AG09309 (cell line): ENCODE measurements at regions not wholly inside any gene's neighbourhood (a gene's known extent, or its start where the extent isn't known, plus 50 kb on each side); places are given as distances from the start of the nearest gene placed in this dataset.

Experiments used
- DNase-seq: peaks from one replicate; pipeline ENCODE4 v3.0.0-alpha.2; 2010; ENCODE audit warnings: low read depth
- H3K4me3 ChIP-seq: 2 replicates; pipeline ENCODE4 v1.5.1; 2011; ENCODE audit warnings: mild to moderate bottlenecking, low read depth, low read length, moderate library complexity; ENCODE audit not compliant: control insufficient read depth
- CTCF ChIP-seq: IDR thresholded peaks from 2 replicates; pipeline ENCODE4 v1.5.1; 2011; ENCODE audit warnings: mild to moderate bottlenecking, low read depth, low read length, inconsistent platforms; ENCODE audit not compliant: insufficient read depth, control insufficient read depth; ENCODE audit errors: missing control alignments

DNA sequence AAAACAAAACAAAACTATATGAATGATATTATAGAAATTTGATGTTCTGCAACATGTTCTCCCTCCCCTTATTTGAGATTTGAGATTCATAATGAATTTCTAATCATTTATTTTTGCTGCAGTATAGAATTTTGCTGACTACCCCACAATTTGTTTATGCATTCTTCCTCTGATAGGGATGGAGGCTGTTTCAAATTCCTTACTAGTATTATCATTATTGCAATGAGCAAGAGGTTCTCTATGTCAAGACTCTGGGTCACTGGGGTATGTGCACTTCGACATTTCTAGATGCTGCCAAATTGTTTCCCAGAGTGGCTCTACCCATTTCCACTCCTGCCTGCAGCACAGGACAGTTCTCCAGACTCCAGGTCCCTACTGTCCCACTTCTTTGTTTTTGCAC, 54.9 kb upstream of the DAB2IP start:
- TF ChIP-seq CTCF, result no peak
- DNase-seq, result no peak
- H3K4me3 ChIP-seq, result no peak overlapping the region

DNA sequence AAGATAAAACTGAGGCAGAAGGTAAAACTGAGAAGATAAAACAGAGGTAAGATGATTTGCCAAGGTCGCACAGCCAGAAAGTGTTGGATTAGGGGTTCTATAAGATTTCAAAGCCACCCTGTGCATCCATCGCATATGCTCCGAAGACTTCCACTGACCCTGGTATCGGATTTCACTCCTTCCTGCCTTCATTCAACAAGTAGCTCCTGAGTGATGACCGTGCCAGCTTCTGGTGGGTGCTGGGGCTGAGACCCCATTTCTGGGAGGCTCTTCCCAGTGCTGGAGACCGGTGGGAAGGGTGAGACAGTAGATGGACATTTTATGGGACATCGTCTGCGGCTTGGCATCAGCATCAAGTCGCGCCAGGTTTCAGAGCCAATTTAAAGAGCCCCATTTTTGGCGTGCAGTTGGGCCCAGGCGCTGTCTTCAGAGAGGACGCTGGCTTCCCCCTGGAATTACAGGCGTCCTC, 53.7 kb upstream of the DAB2IP start:
- H3K4me3 ChIP-seq, result no peak overlapping the region
- TF ChIP-seq CTCF, result no peak
- no peak for DNase-seq

DNA sequence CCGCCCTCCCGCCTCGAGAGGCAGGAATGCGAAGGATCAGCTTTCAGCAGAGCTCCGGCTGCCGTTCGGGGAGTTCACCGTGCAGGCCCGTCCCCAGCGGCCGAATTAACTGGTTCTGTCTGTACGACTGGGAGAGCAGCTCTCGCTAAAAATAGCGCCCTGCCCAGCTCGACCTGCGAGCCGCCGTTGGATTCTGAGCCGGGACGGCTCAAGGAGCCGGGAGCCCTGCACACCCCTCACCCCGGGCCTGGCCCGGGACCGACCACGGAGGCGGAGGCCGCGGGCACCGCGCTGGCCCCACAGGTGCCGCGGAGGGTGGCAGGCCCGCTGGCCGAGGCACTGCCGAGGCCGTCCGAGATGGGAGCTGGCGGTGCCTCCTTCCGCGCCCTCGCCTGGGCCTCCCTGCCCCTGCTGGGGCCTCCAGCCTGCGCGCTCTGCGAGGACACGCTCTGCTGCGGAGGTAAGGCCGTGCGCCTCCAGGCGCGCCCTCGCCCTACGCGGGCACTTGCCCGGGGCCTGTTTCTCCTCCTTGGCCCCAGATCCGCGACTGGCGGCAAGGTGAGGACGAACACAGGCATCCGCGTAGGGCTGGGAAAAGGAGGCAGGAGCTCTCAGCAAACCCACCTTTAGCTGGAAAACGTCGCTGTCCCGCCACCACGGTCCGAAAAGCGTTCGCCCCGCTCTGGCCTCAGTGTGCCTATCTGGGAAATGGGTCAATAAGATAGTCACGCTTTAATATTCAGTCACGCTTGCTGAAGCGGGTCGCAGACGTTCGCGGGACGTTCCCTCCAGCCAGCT, 53.1 kb upstream of the DAB2IP start:
- DNase-seq, result peak; percentile 46
- peak overlapping the region; percentile 14 for H3K4me3 ChIP-seq
- TF ChIP-seq CTCF, result peak; percentile 64

- no peak for TF ChIP-seq CTCF
- no peak for DNase-seq
- H3K4me3 ChIP-seq, result peak overlapping the region; percentile 49
Measured at GRCh38 chr9:121598965-121599871, 52.2 kb upstream of the DAB2IP start.

DNA sequence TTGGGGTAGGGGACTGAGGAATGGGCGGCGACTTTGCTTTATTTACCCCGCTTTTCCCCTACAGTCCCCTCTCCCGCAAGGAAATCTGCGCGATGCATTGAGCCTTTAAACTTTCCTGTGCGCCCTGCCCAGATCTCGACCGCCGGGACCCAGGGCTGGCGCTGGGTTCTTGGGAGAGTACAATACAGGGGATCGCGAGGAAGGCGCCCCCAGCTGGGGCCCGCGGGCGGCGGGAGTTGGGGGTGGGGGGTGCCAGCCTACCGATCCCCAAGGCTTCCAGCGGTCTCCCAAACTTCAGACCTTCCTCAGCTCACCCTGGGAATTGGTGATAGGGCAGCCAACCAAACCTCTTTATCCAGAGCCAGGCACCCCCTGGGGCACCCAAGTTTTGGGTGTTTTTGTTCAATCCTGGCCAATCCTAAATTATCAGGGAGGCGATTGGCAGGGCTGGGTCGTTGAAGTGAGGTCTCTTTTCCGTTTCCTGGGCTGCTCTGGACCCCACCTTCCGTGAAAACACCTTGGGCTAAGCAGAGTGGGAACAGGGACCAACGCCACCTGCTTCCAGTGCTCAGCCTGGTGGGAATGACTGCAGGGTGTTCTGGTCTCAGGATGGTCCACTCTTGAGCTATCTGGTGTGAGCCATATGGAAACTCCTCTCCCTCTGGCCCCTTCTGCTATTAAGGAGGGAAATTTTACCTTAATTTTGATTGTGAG, 51.4 kb upstream of the DAB2IP start:
- no peak for DNase-seq
- H3K4me3 ChIP-seq, result peak overlapping the region; percentile 49
- no peak for TF ChIP-seq CTCF

- no peak for DNase-seq
- TF ChIP-seq CTCF, result no peak
- H3K4me3 ChIP-seq, result no peak overlapping the region
Measured at GRCh38 chr9:121601194-121601593, 50.2 kb upstream of the DAB2IP start.
